RCC 7860 (cell line): ENCODE measurements at regions not wholly inside any gene's neighbourhood (a gene's known extent, or its start where the extent isn't known, plus 50 kb on each side); places are given as distances from the start of the nearest gene placed in this dataset.

ENCODE experiments used
- DNase-seq: peaks from one replicate; pipeline ENCODE4 v3.0.0-alpha.2; 2015; ENCODE audit warnings: low spot score
- FAIRE-seq: peaks from 2 replicates; lab custom pipeline; 2012; peaks lifted over from hg19 to GRCh38; lab: Jason Lieb, UNC

DNA sequence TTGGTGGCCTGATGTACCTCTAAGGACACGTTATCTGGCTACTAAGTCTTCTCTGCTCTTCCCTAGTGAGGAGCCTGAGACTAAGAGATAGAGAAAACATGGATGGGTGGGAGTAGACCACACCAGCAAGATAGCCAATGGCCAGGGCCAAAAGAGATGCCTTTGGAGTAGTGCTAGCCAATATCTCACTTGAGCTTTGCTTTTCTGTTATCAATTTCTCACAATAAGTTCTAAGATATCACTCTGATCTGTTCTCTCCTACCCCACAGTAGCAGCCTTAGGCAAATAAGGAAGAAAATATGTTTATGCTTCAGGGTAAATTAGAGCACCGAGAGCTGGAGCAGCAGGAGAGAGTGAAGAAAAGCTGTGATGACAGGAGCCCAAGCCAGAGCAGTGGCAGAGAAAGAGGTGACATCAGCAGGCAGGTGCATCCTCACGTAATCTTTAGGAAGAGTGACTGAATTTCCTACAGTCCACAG lies 343.9 kb upstream of the NOCT start:
- FAIRE-seq (no peak), DNase-seq (no peak)

- DNase-seq (no peak), FAIRE-seq (no peak)
Measured at GRCh38 chr4:138671106-138671505, 344.5 kb upstream of the NOCT start.

DNA sequence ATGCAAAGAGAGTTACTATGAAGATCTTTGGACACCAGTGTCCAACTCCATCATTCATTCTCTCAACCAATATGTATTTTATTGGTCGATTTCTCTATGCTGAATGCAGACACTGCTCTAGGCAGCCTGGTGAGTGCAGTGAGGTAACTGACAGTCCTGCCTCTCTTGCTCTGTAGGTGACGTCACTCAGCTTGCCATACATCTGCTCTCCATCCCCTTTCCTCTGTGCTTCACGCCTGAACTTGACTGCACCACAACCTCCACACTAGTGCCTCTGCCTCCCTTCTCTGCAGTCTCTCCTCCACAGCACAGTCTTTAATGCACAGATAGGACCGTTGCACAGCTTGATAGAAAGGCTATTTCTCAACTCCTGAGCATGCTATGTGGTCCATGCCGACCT lies 344.9 kb upstream of the NOCT start:
- no peak for FAIRE-seq
- no peak for DNase-seq

- FAIRE-seq (no peak), DNase-seq (peak; percentile 14)
Measured at GRCh38 chr4:138669479-138670315, 345.9 kb upstream of the NOCT start.

- FAIRE-seq: no peak
- no peak for DNase-seq
Measured at GRCh38 chr4:138668309-138668708, 347.3 kb upstream of the NOCT start.

GRCh38 chr4:138666366-138666765 lies 349.2 kb upstream of the NOCT start:
- FAIRE-seq (no peak), DNase-seq (peak; percentile 10)

DNA sequence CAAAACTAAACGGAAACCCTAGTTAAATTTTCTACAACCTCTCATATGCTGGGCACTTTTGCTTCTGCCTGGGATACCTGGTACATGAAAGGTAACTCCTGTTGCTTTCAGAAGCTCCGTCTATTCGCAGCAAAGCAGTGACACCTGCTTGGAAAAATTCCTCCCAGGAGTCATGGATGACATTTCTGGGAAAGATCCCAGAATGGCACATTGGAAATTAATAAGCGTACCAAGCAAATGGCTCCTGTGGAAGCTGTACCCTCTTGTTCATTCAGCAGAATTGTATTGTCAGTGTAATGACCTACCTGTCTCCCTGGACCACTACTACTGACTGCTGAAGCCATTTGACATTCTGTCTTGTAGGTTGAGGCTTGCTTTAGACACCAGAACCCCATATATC lies 349.7 kb upstream of the NOCT start:
- no peak for FAIRE-seq

DNA sequence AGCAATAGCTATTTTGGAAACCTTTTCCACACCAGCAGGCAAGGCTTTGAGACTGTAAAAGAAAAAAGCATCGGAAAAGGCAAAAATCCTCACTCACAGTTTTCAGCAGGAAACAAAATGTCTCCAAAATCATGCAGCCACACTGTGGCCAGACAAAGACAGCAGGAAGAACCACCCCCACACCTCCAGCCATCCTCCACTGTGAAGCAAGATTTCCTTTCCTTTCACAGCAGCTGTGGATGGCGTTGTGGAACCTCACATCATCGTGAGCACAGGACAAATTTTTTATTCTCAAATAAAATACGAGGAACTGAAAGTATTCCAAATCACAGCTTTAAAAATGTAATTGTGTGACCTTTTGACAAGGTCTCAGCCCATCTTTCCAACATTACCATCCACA lies 351.7 kb upstream of the NOCT start:
- no peak for FAIRE-seq

More for the DNA sequence above, 349.7 kb upstream of the NOCT start:
- DNase-seq: no peak

GRCh38 chr4:138659812-138660316 lies 355.7 kb upstream of the NOCT start:
- FAIRE-seq (peak; percentile 72), DNase-seq (peak; percentile 58)

More for the DNA sequence above, 351.7 kb upstream of the NOCT start:
- DNase-seq: no peak

GRCh38 chr4:138659037-138659811 lies 356.4 kb upstream of the NOCT start:
- DNase-seq (no peak), FAIRE-seq (no peak)

DNA sequence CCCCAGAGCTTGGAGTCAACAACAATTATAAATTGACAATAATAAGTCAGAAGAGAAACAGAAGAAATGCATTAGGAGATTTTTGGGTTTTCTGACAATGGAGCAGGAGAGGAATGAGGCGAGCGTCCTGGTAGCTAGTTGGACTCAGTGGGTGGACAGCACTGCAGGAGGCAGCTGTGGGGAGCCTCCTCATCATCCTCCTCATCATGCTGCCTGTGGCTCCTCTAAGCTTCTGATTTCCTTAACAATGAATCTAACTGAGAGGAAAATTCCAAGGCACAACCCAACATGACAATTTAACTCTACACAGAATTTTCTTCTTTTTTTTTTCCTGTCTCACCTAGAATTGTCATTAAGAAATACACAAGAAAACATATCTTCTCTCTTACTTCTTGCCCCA lies 357.1 kb upstream of the NOCT start:
- no peak for DNase-seq
- no peak for FAIRE-seq

DNA sequence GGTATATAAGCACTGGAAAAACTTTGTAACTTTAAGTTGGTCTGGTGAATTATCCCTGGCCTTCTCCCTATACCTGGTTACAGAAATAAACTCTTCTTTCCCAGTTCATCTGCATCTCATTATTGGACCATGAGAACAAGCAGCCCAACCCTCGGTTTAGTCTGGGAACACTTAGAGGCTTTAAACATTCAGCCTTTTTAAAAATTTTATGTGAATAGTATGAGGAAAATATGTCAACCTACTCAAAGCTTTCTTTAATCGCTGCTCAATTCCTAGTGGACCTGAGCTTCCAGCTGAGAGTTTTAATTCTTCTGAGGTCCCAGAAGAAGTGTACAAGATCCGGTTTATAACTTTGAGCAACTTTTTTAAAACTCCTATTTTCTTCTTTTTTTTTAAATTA lies 358.6 kb upstream of the NOCT start:
- DNase-seq: no peak
- no peak for FAIRE-seq

- FAIRE-seq: peak; percentile 95
- DNase-seq: peak; percentile 85
Measured at GRCh38 chr4:138655985-138656384, 359.6 kb upstream of the NOCT start.

- DNase-seq (no peak), FAIRE-seq (no peak)
Measured at GRCh38 chr4:138655286-138655685, 360.3 kb upstream of the NOCT start.

DNA sequence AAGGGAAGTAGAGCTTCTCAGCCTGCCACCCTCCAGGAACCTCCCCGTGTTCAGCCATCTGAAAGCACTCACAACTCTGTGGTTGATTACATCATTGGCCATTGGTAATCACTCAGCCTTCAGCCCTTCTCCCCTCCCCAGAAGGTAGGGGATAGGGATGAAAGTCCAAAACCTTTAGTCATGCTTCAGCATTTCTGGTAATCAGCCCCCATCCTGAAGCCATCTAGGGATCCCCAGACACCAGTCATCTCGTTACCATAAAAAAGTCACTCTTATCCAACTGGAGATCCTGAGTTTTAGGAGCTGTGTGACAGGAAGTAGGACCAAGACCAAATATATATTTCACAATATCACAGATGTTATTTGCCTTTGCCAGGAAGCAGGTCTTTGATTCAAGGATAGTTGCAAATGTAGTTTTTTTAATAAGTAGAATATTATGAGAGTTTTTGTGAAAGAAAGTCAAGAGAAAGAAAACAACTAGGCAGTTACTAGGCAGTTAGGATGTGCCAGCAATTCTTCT lies 364.6 kb upstream of the NOCT start:
- FAIRE-seq: peak; percentile 98

DNA sequence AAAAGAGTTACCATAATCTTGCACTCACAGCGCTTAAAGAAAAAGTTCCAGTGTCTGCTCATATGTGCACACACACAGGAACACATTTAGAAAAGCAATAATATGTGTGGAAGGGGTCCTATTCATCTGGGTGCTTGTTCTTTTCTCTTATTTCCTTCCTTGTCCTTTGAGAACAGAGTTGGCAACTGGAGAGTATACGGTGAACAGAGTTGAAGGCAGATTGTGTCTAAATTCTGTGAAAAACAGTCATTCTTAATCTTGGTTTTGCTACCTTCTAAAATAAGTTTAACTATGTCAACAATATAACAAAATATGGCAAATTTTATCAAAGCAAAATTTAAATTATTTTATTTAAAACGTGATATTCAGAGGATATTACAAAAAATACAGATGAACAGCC lies 365.1 kb upstream of the NOCT start:
- DNase-seq (no peak), FAIRE-seq (no peak)

More for the DNA sequence above, 364.6 kb upstream of the NOCT start:
- DNase-seq: peak; percentile 98

- FAIRE-seq: no peak
- DNase-seq: no peak
Measured at GRCh38 chr4:138647433-138647832, 368.1 kb upstream of the NOCT start.

GRCh38 chr4:138646383-138646782 lies 369.2 kb upstream of the NOCT start:
- DNase-seq (no peak), FAIRE-seq (no peak)

- peak; percentile 57 for FAIRE-seq
- peak; percentile 31 for DNase-seq
Measured at GRCh38 chr4:138645289-138645688, 370.3 kb upstream of the NOCT start.

DNA sequence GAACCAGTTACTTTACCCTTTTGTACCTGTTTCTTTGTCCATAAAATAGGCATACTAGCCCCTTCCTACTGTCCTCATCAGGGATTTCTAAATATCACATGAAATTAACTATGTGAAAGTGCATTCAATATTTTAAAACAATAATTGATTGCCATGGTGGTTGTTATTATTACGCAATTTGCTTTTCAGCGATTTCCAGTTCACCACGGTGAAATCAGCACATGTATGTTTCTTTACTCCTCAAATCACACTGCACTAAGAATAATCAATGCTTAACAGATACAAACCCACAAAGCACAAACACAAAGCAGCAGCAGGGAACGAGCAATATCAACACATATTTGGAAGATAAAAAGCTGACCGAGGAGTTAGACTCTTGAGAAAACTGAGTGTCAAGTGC lies 371.3 kb upstream of the NOCT start:
- DNase-seq (no peak), FAIRE-seq (no peak)

- DNase-seq (no peak), FAIRE-seq (no peak)
Measured at GRCh38 chr4:138643827-138644226, 371.8 kb upstream of the NOCT start.
